WI38 (cell line): ENCODE measurements at regions not wholly inside any gene's neighbourhood (a gene's known extent, or its start where the extent isn't known, plus 50 kb on each side); places are given as distances from the start of the nearest gene placed in this dataset.
"Not testable (repeated sequence)": the region's sequence is repeated elsewhere in the genome, so short reads cannot be mapped to it uniquely, and the experiment has no call there.

ENCODE experiments used
- H3K4me3 ChIP-seq: 2 replicates; pipeline ENCODE4 v1.5.1; 2011; ENCODE audit warnings: low read depth, mild to moderate bottlenecking, control low read depth, low read length
- CTCF ChIP-seq: IDR thresholded peaks from 2 replicates; pipeline ENCODE4 v1.5.1; 2012; ENCODE audit warnings: low read depth, mild to moderate bottlenecking, control low read depth, low read length

- no peak for TF ChIP-seq CTCF
- no peak overlapping the region for H3K4me3 ChIP-seq
Measured at GRCh38 chr11:98307827-98308491, 712.8 kb upstream of the CNTN5 start.

- H3K4me3 ChIP-seq = not testable (repeated sequence)
Measured at GRCh38 chr11:98330306-98330705, 690.4 kb upstream of the CNTN5 start.

GRCh38 chr11:98358551-98358950 is 662.2 kb upstream of the CNTN5 start:
- no peak for TF ChIP-seq CTCF

GRCh38 chr11:98365190-98365589 is 655.6 kb upstream of the CNTN5 start:
- no peak for TF ChIP-seq CTCF
- H3K4me3 ChIP-seq = no peak overlapping the region

More at GRCh38 chr11:98358551-98358950, 662.2 kb upstream of the CNTN5 start:
- H3K4me3 ChIP-seq = no peak overlapping the region

GRCh38 chr11:98365941-98366340 is 654.8 kb upstream of the CNTN5 start:
- TF ChIP-seq CTCF = no peak
- no peak overlapping the region for H3K4me3 ChIP-seq

- TF ChIP-seq CTCF = no peak
- no peak overlapping the region for H3K4me3 ChIP-seq
Measured at GRCh38 chr11:98390391-98390790, 630.4 kb upstream of the CNTN5 start.

- H3K4me3 ChIP-seq = not testable (repeated sequence)
Measured at GRCh38 chr11:98394500-98394899, 626.2 kb upstream of the CNTN5 start.

- TF ChIP-seq CTCF = no peak
- no peak overlapping the region for H3K4me3 ChIP-seq
Measured at GRCh38 chr11:98398508-98398907, 622.2 kb upstream of the CNTN5 start.
